ENCODE measurements at regions not wholly inside any gene's neighbourhood (a gene's known extent, or its start where the extent isn't known, plus 50 kb on each side); places are given as distances from the start of the nearest gene placed in this dataset.

- Mint-ChIP-seq H3K27ac (no peak overlapping the region), H3K27me3 (peaks cover 4% of the 10 kb centered on the region), H3K9me3 (peaks cover 0 to 1% (median 0%) of the 10 kb centered on the region in 3 donors), H3K4me3 (no peak overlapping the region), H3K36me3 (no peaks in the 10 kb centered on the region), H3K4me1 (no peaks in the 10 kb centered on the region)
These were observed 118.5 kb upstream of the SLC14A2 start for GRCh38 chr18:45496741-45497140.

- no peaks in the 10 kb centered on the region for H3K9me3 Mint-ChIP-seq
- peaks cover 4% of the 10 kb centered on the region for H3K27me3 Mint-ChIP-seq
- no peak overlapping the region for H3K27ac Mint-ChIP-seq
- H3K4me3 Mint-ChIP-seq, result no peak overlapping the region
- H3K36me3 Mint-ChIP-seq, result no peaks in the 10 kb centered on the region
- no peaks in the 10 kb centered on the region for H3K4me1 Mint-ChIP-seq
These were observed 117.5 kb upstream of the SLC14A2 start for GRCh38 chr18:45497595-45498286.

GRCh38 chr18:45498287-45498658 lies 117.0 kb upstream of the SLC14A2 start:
- Mint-ChIP-seq H3K36me3 (no peaks in the 10 kb centered on the region), H3K4me1 (no peaks in the 10 kb centered on the region), H3K4me3 (no peak overlapping the region), H3K9me3 (no peaks in the 10 kb centered on the region), H3K27ac (no peak overlapping the region), H3K27me3 (peaks cover 4% of the 10 kb centered on the region)

GRCh38 chr18:45503990-45504389 lies 111.3 kb upstream of the SLC14A2 start:
- H3K36me3 Mint-ChIP-seq, result no peaks in the 10 kb centered on the region
- no peaks in the 10 kb centered on the region for H3K27me3 Mint-ChIP-seq
- peaks cover 2 to 5% (median 4%) of the 10 kb centered on the region in 3 donors for H3K9me3 Mint-ChIP-seq
- H3K4me1 Mint-ChIP-seq, result no peaks in the 10 kb centered on the region
- no peak overlapping the region for H3K27ac Mint-ChIP-seq
- H3K4me3 Mint-ChIP-seq, result no peak overlapping the region

- Mint-ChIP-seq H3K4me1 (no peaks in the 10 kb centered on the region), H3K9me3 (peaks cover 2 to 7% (median 5%) of the 10 kb centered on the region in 3 donors), H3K36me3 (no peaks in the 10 kb centered on the region), H3K4me3 (no peak overlapping the region), H3K27me3 (no peaks in the 10 kb centered on the region), H3K27ac (no peak overlapping the region)
These were observed 109.6 kb upstream of the SLC14A2 start for GRCh38 chr18:45505497-45506206.

GRCh38 chr18:45506951-45507350 lies 108.3 kb upstream of the SLC14A2 start:
- no peak overlapping the region for H3K4me3 Mint-ChIP-seq
- H3K36me3 Mint-ChIP-seq, result no peaks in the 10 kb centered on the region
- H3K27me3 Mint-ChIP-seq, result peaks cover 2% of the 10 kb centered on the region
- H3K4me1 Mint-ChIP-seq, result no peaks in the 10 kb centered on the region
- H3K27ac Mint-ChIP-seq, result no peak overlapping the region
- H3K9me3 Mint-ChIP-seq, result peaks cover 2 to 7% (median 5%) of the 10 kb centered on the region in 3 donors

- H3K36me3 Mint-ChIP-seq, result no peaks in the 10 kb centered on the region
- peaks cover 4% of the 10 kb centered on the region for H3K27me3 Mint-ChIP-seq
These were observed 105.7 kb upstream of the SLC14A2 start for GRCh38 chr18:45509535-45509934.

GRCh38 chr18:45510656-45511055 lies 104.6 kb upstream of the SLC14A2 start:
- Mint-ChIP-seq H3K4me1 (no peaks in the 10 kb centered on the region), H3K4me3 (no peak overlapping the region), H3K36me3 (no peaks in the 10 kb centered on the region), H3K9me3 (peaks cover 2 to 11% (median 7%) of the 10 kb centered on the region in 3 donors), H3K27me3 (peaks cover 4% of the 10 kb centered on the region), H3K27ac (no peak overlapping the region)

More at GRCh38 chr18:45509535-45509934, 105.7 kb upstream of the SLC14A2 start:
- no peak overlapping the region for H3K27ac Mint-ChIP-seq
- H3K9me3 Mint-ChIP-seq, result peaks cover 2 to 11% (median 7%) of the 10 kb centered on the region in 3 donors
- H3K4me1 Mint-ChIP-seq, result no peaks in the 10 kb centered on the region
- no peak overlapping the region for H3K4me3 Mint-ChIP-seq

- H3K36me3 Mint-ChIP-seq, result no peaks in the 10 kb centered on the region
- H3K9me3 Mint-ChIP-seq, result peaks cover 0 to 11% (median 7%) of the 10 kb centered on the region in 3 donors
- no peak overlapping the region for H3K4me3 Mint-ChIP-seq
- no peak overlapping the region for H3K27ac Mint-ChIP-seq
- peaks cover 4% of the 10 kb centered on the region for H3K27me3 Mint-ChIP-seq
- no peaks in the 10 kb centered on the region for H3K4me1 Mint-ChIP-seq
These were observed 102.8 kb upstream of the SLC14A2 start for GRCh38 chr18:45512363-45512953.

GRCh38 chr18:45517181-45517741 lies 98.0 kb upstream of the SLC14A2 start:
- no peaks in the 10 kb centered on the region for H3K4me1 Mint-ChIP-seq
- H3K36me3 Mint-ChIP-seq, result no peaks in the 10 kb centered on the region
- H3K9me3 Mint-ChIP-seq, result peaks cover 0 to 7% (median 0%) of the 10 kb centered on the region in 3 donors

GRCh38 chr18:45518311-45519155 lies 96.7 kb upstream of the SLC14A2 start:
- Mint-ChIP-seq H3K4me1 (no peaks in the 10 kb centered on the region), H3K36me3 (no peaks in the 10 kb centered on the region), H3K4me3 (no peak overlapping the region), H3K27me3 (no peaks in the 10 kb centered on the region), H3K9me3 (peaks cover 0 to 7% (median 0%) of the 10 kb centered on the region in 3 donors), H3K27ac (no peak overlapping the region)

More at GRCh38 chr18:45517181-45517741, 98.0 kb upstream of the SLC14A2 start:
- Mint-ChIP-seq H3K27me3 (no peaks in the 10 kb centered on the region), H3K27ac (no peak overlapping the region), H3K4me3 (no peak overlapping the region)

- no peak overlapping the region for H3K27ac Mint-ChIP-seq
These were observed 95.6 kb upstream of the SLC14A2 start for GRCh38 chr18:45519411-45520280.

GRCh38 chr18:45521136-45521535 lies 94.1 kb upstream of the SLC14A2 start:
- Mint-ChIP-seq H3K4me3 (no peak overlapping the region), H3K9me3 (no peaks in the 10 kb centered on the region), H3K27me3 (no peaks in the 10 kb centered on the region), H3K4me1 (no peaks in the 10 kb centered on the region), H3K27ac (peak overlapping the region in 1 of 3 donors; percentile 57), H3K36me3 (no peaks in the 10 kb centered on the region)

More at GRCh38 chr18:45519411-45520280, 95.6 kb upstream of the SLC14A2 start:
- H3K9me3 Mint-ChIP-seq, result no peaks in the 10 kb centered on the region
- no peak overlapping the region for H3K4me3 Mint-ChIP-seq
- no peaks in the 10 kb centered on the region for H3K4me1 Mint-ChIP-seq
- H3K27me3 Mint-ChIP-seq, result no peaks in the 10 kb centered on the region
- no peaks in the 10 kb centered on the region for H3K36me3 Mint-ChIP-seq

- H3K4me1 Mint-ChIP-seq, result no peaks in the 10 kb centered on the region
These were observed 93.5 kb upstream of the SLC14A2 start for GRCh38 chr18:45521777-45522176.

More at GRCh38 chr18:45521777-45522176, 93.5 kb upstream of the SLC14A2 start:
- no peaks in the 10 kb centered on the region for H3K36me3 Mint-ChIP-seq
- no peak overlapping the region for H3K4me3 Mint-ChIP-seq
- no peak overlapping the region for H3K27ac Mint-ChIP-seq
- no peaks in the 10 kb centered on the region for H3K27me3 Mint-ChIP-seq
- H3K9me3 Mint-ChIP-seq, result no peaks in the 10 kb centered on the region
